Parathyroid adenoma (tissue), 2 donors: ENCODE measurements at regions not wholly inside any gene's neighbourhood (a gene's known extent, or its start where the extent isn't known, plus 50 kb on each side); places are given as distances from the start of the nearest gene placed in this dataset.

Source experiments
- H2AFZ ChIP-seq: fragments of 300-600 bp; sonication (generic); one replicate; pipeline ENCODE4 v1.7.0; 2017; ENCODE audit warnings: antibody characterized with exemption, mild to moderate bottlenecking
- H3K27ac ChIP-seq: fragments of 300-600 bp; sonication (generic); one replicate; pipeline ENCODE4 v1.7.0; 2017
- H3K27me3 ChIP-seq: fragments of 300-600 bp; sonication (generic); one replicate; pipeline ENCODE4 v1.7.0; 2017; ENCODE audit warnings: low read length; ENCODE audit not compliant: control insufficient read depth, insufficient read depth
- H3K36me3 ChIP-seq: fragments of 300-600 bp; sonication (generic); one replicate; pipeline ENCODE4 v1.7.0; 2017; ENCODE audit warnings: low read length; ENCODE audit not compliant: control insufficient read depth, insufficient read depth
- H3K4me1 ChIP-seq: fragments of 300-600 bp; sonication (generic); one replicate; pipeline ENCODE4 v1.7.0; 2017; ENCODE audit warnings: control low read depth
- H3K4me2 ChIP-seq: fragments of 300-600 bp; sonication (generic); one replicate; pipeline ENCODE4 v1.7.0; 2017; ENCODE audit warnings: low read length
- H3K4me3 ChIP-seq: fragments of 300-600 bp; sonication (generic); one replicate; pipeline ENCODE4 v1.7.0; 2017; ENCODE audit warnings: low read depth, low read length
- H3K79me2 ChIP-seq: fragments of 300-600 bp; sonication (generic); one replicate; pipeline ENCODE4 v1.7.0; 2017; ENCODE audit warnings: control low read depth
- H3K9ac ChIP-seq: fragments of 300-600 bp; sonication (generic); one replicate; pipeline ENCODE4 v1.7.0; 2017; ENCODE audit warnings: mild to moderate bottlenecking
- H3K9me3 ChIP-seq: fragments of 300-600 bp; sonication (generic); one replicate; pipeline ENCODE4 v1.7.0; 2017; ENCODE audit warnings: low read length; ENCODE audit not compliant: control insufficient read depth
- CTCF ChIP-seq: fragments of 300-600 bp; sonication (generic); IDR thresholded peaks from one replicate; pipeline ENCODE4 v1.7.0; 2017; ENCODE audit warnings: antibody characterized with exemption, mild to moderate bottlenecking
- donor health status: primary hyperparathyroidism.

GRCh38 chr9:108074900-108075299 lies 585.3 kb upstream of the KLF4 start:
- no peak overlapping the region for H3K9ac ChIP-seq
- H3K4me3 ChIP-seq, result no peak overlapping the region
- no peaks in the 10 kb centered on the region for H3K79me2 ChIP-seq
- no peak overlapping the region for H2AFZ ChIP-seq
- H3K4me1 ChIP-seq, result no peaks in the 10 kb centered on the region
- no peaks in the 10 kb centered on the region for H3K9me3 ChIP-seq
- H3K27me3 ChIP-seq, result no peaks in the 10 kb centered on the region
- H3K27ac ChIP-seq, result no peak overlapping the region
- H3K36me3 ChIP-seq, result no peaks in the 10 kb centered on the region
- TF ChIP-seq CTCF, result no peak
- H3K4me2 ChIP-seq, result no peak overlapping the region

- H2AFZ ChIP-seq, result no peak overlapping the region
- H3K36me3 ChIP-seq, result no peaks in the 10 kb centered on the region
- no peak overlapping the region for H3K4me2 ChIP-seq
- no peaks in the 10 kb centered on the region for H3K9me3 ChIP-seq
- no peak overlapping the region for H3K27ac ChIP-seq
- TF ChIP-seq CTCF, result no peak
- no peaks in the 10 kb centered on the region for H3K79me2 ChIP-seq
- no peaks in the 10 kb centered on the region for H3K4me1 ChIP-seq
- H3K27me3 ChIP-seq, result no peaks in the 10 kb centered on the region
- H3K4me3 ChIP-seq, result no peak overlapping the region
- H3K9ac ChIP-seq, result no peak overlapping the region
These were observed 584.3 kb upstream of the KLF4 start for GRCh38 chr9:108073823-108074222.

- no peaks in the 10 kb centered on the region for H3K4me1 ChIP-seq
- no peaks in the 10 kb centered on the region for H3K79me2 ChIP-seq
- no peak overlapping the region for H3K4me2 ChIP-seq
- no peak overlapping the region for H3K9ac ChIP-seq
- H3K36me3 ChIP-seq, result no peaks in the 10 kb centered on the region
- H3K27ac ChIP-seq, result no peak overlapping the region
- no peak overlapping the region for H2AFZ ChIP-seq
- no peak overlapping the region for H3K4me3 ChIP-seq
- no peaks in the 10 kb centered on the region for H3K9me3 ChIP-seq
- TF ChIP-seq CTCF, result no peak
- no peaks in the 10 kb centered on the region for H3K27me3 ChIP-seq
These were observed 583.2 kb upstream of the KLF4 start for GRCh38 chr9:108072740-108073139.

GRCh38 chr9:108070861-108071260 lies 581.3 kb upstream of the KLF4 start:
- no peak overlapping the region for H3K27ac ChIP-seq
- no peaks in the 10 kb centered on the region for H3K27me3 ChIP-seq
- no peaks in the 10 kb centered on the region for H3K4me1 ChIP-seq
- no peak overlapping the region for H2AFZ ChIP-seq
- H3K9me3 ChIP-seq, result no peaks in the 10 kb centered on the region
- H3K79me2 ChIP-seq, result no peaks in the 10 kb centered on the region
- no peak overlapping the region for H3K4me2 ChIP-seq
- H3K4me3 ChIP-seq, result no peak overlapping the region
- no peaks in the 10 kb centered on the region for H3K36me3 ChIP-seq
- no peak overlapping the region for H3K9ac ChIP-seq
- no peak for TF ChIP-seq CTCF

- TF ChIP-seq CTCF, result no peak
- no peaks in the 10 kb centered on the region for H3K36me3 ChIP-seq
- no peaks in the 10 kb centered on the region for H3K9me3 ChIP-seq
- no peak overlapping the region for H3K4me3 ChIP-seq
- no peak overlapping the region for H2AFZ ChIP-seq
- H3K9ac ChIP-seq, result no peak overlapping the region
- H3K4me2 ChIP-seq, result no peak overlapping the region
- no peaks in the 10 kb centered on the region for H3K4me1 ChIP-seq
- no peaks in the 10 kb centered on the region for H3K27me3 ChIP-seq
- no peak overlapping the region for H3K27ac ChIP-seq
- H3K79me2 ChIP-seq, result no peaks in the 10 kb centered on the region
These were observed 580.4 kb upstream of the KLF4 start for GRCh38 chr9:108069991-108070390.
